ENCODE measurements at regions not wholly inside any gene's neighbourhood (a gene's known extent, or its start where the extent isn't known, plus 50 kb on each side); places are given as distances from the start of the nearest gene placed in this dataset.

GRCh38 chr2:8403876-8404275 is 278.0 kb upstream of the ID2 start:
- H2AFZ ChIP-seq (replicated peaks), result no peak overlapping the region
- no peaks in the 10 kb centered on the region for H3K27me3 ChIP-seq
- Mint-ChIP-seq H3K36me3 (no peaks in the 10 kb centered on the region), H3K9me3 (peaks cover 3% of the 10 kb centered on the region), H3K4me1 (peaks cover 7% of the 10 kb centered on the region), H3K27me3 (ENCODE audit: insufficient read depth, low read depth) (peaks cover 10% of the 10 kb centered on the region), H3K4me3 (no peak overlapping the region), H3K27ac (peak overlapping the region; percentile 18)
- no peak for DNase-seq (ENCODE audit: low spot score)
- H3K4me2 ChIP-seq, result no peak overlapping the region
- H3K36me3 ChIP-seq, result no peaks in the 10 kb centered on the region
- no peaks in the 10 kb centered on the region for H3F3A ChIP-seq (ENCODE audit: low read depth)
- TF ChIP-seq EZH2phosphoT487 (IDR thresholded peaks at IDR 0.05) (no peak), CTCF (IDR thresholded peaks at IDR 0.05) (no peak), EZH2 (IDR thresholded peaks at IDR 0.05) (no peak)
- H3K4me3 ChIP-seq, result no peak overlapping the region
- H3K79me2 ChIP-seq (ENCODE audit: low read depth), result no peaks in the 10 kb centered on the region
- H4K20me1 ChIP-seq (ENCODE audit: low read depth), result no peaks in the 10 kb centered on the region
- H3K27ac ChIP-seq, result no peak overlapping the region
- no peaks in the 10 kb centered on the region for H3K4me1 ChIP-seq
- no peak overlapping the region for H3K9ac ChIP-seq
- H3K9me3 ChIP-seq (ENCODE audit: low read depth), result no peaks in the 10 kb centered on the region

GRCh38 chr2:8405334-8405733 is 276.5 kb upstream of the ID2 start:
- H3K9me3 ChIP-seq (ENCODE audit: low read depth), result no peaks in the 10 kb centered on the region
- DNase-seq (ENCODE audit: low spot score), result no peak
- no peak for TF ChIP-seq EZH2 (IDR thresholded peaks at IDR 0.05)
- no peak for TF ChIP-seq EZH2phosphoT487 (IDR thresholded peaks at IDR 0.05)
- no peak for TF ChIP-seq CTCF (IDR thresholded peaks at IDR 0.05)
- H3K79me2 ChIP-seq (ENCODE audit: low read depth), result no peaks in the 10 kb centered on the region
- no peak overlapping the region for H3K4me3 Mint-ChIP-seq
- peaks cover 10% of the 10 kb centered on the region for H3K4me1 Mint-ChIP-seq
- no peak overlapping the region for H2AFZ ChIP-seq (replicated peaks)
- no peaks in the 10 kb centered on the region for H3K4me1 ChIP-seq
- peaks cover 3% of the 10 kb centered on the region for H3K9me3 Mint-ChIP-seq
- H3K36me3 Mint-ChIP-seq, result no peaks in the 10 kb centered on the region
- H3K36me3 ChIP-seq, result no peaks in the 10 kb centered on the region
- H3K27me3 ChIP-seq, result no peaks in the 10 kb centered on the region
- H4K20me1 ChIP-seq (ENCODE audit: low read depth), result no peaks in the 10 kb centered on the region
- H3K4me2 ChIP-seq, result no peak overlapping the region
- H3K27me3 Mint-ChIP-seq (ENCODE audit: insufficient read depth, low read depth), result peaks cover 10% of the 10 kb centered on the region
- no peak overlapping the region for H3K9ac ChIP-seq
- H3K27ac Mint-ChIP-seq, result no peak overlapping the region
- H3K27ac ChIP-seq, result no peak overlapping the region
- no peaks in the 10 kb centered on the region for H3F3A ChIP-seq (ENCODE audit: low read depth)
- no peak overlapping the region for H3K4me3 ChIP-seq

- no peak overlapping the region for H3K9ac ChIP-seq
- H3K27me3 ChIP-seq, result no peaks in the 10 kb centered on the region
- H3F3A ChIP-seq (ENCODE audit: low read depth), result no peaks in the 10 kb centered on the region
- no peak overlapping the region for H3K4me3 ChIP-seq
- TF ChIP-seq CTCF (IDR thresholded peaks at IDR 0.05) (no peak), EZH2 (IDR thresholded peaks at IDR 0.05) (no peak), EZH2phosphoT487 (IDR thresholded peaks at IDR 0.05) (no peak)
- H3K4me2 ChIP-seq, result no peak overlapping the region
- H3K79me2 ChIP-seq (ENCODE audit: low read depth), result no peaks in the 10 kb centered on the region
- no peaks in the 10 kb centered on the region for H4K20me1 ChIP-seq (ENCODE audit: low read depth)
- no peak for DNase-seq (ENCODE audit: low spot score)
- peaks cover under 1% of the 10 kb centered on the region for H3K36me3 Mint-ChIP-seq
- H3K4me1 Mint-ChIP-seq, result peaks cover 10% of the 10 kb centered on the region
- H3K36me3 ChIP-seq, result no peaks in the 10 kb centered on the region
- no peaks in the 10 kb centered on the region for H3K9me3 ChIP-seq (ENCODE audit: low read depth)
- no peak overlapping the region for H3K4me3 Mint-ChIP-seq
- no peak overlapping the region for H3K27ac ChIP-seq
- no peak overlapping the region for H3K27ac Mint-ChIP-seq
- peaks cover 3% of the 10 kb centered on the region for H3K9me3 Mint-ChIP-seq
- H2AFZ ChIP-seq (replicated peaks), result no peak overlapping the region
- peaks cover 7% of the 10 kb centered on the region for H3K27me3 Mint-ChIP-seq (ENCODE audit: insufficient read depth, low read depth)
- no peaks in the 10 kb centered on the region for H3K4me1 ChIP-seq
Observed at GRCh38 chr2:8406271-8406670, 275.6 kb upstream of the ID2 start.
